NB4 (cell line): ENCODE measurements at regions not wholly inside any gene's neighbourhood (a gene's known extent, or its start where the extent isn't known, plus 50 kb on each side); places are given as distances from the start of the nearest gene placed in this dataset.
"Not testable (repeated sequence)": the region's sequence is repeated elsewhere in the genome, so short reads cannot be mapped to it uniquely, and the experiment has no call there.

ENCODE experiments used
- DNase-seq: peaks from one replicate; pipeline ENCODE4 v3.0.0; 2010; ENCODE audit warnings: low read depth
- H3K4me3 ChIP-seq: one replicate; pipeline ENCODE4 v1.5.1; 2011; ENCODE audit warnings: mild to moderate bottlenecking, low read depth, low read length, moderate library complexity
- MAX ChIP-seq: IDR thresholded peaks from 2 replicates; pipeline ENCODE4 v1.6.1; 2011; ENCODE audit warnings: low read depth, low read length
- MYC ChIP-seq: IDR thresholded peaks from 2 replicates; pipeline ENCODE4 v1.6.1; 2011; ENCODE audit warnings: low read depth, low read length
- POLR2A ChIP-seq: IDR thresholded peaks from 2 replicates; pipeline ENCODE4 v1.6.1; 2011; ENCODE audit warnings: mild to moderate bottlenecking; ENCODE audit not compliant: insufficient read length; ENCODE audit errors: extremely low read depth
- TF ChIP-seq, protein P1 (sequence below): IDR thresholded peaks from one replicate; pipeline ENCODE4 v1.5.1; 2012; ENCODE audit warnings: low read depth, low read length

- TF ChIP-seq MAX (no peak), MYC (no peak), POLR2A (no peak)
- TF ChIP-seq, protein P1, sequence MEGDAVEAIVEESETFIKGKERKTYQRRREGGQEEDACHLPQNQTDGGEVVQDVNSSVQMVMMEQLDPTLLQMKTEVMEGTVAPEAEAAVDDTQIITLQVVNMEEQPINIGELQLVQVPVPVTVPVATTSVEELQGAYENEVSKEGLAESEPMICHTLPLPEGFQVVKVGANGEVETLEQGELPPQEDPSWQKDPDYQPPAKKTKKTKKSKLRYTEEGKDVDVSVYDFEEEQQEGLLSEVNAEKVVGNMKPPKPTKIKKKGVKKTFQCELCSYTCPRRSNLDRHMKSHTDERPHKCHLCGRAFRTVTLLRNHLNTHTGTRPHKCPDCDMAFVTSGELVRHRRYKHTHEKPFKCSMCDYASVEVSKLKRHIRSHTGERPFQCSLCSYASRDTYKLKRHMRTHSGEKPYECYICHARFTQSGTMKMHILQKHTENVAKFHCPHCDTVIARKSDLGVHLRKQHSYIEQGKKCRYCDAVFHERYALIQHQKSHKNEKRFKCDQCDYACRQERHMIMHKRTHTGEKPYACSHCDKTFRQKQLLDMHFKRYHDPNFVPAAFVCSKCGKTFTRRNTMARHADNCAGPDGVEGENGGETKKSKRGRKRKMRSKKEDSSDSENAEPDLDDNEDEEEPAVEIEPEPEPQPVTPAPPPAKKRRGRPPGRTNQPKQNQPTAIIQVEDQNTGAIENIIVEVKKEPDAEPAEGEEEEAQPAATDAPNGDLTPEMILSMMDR, result no peak
- DNase-seq, result no peak
- H3K4me3 ChIP-seq, result no peak overlapping the region
Observed at GRCh38 chr1:96583903-96584302, 137.7 kb upstream of the PTBP2 start.

GRCh38 chr1:96587222-96587621, 134.4 kb upstream of the PTBP2 start:
- DNase-seq, result no peak
- H3K4me3 ChIP-seq, result no peak overlapping the region
- TF ChIP-seq, protein P1, result no peak
- TF ChIP-seq MYC (no peak), MAX (no peak), POLR2A (no peak)

GRCh38 chr1:96588416-96588995, 133.1 kb upstream of the PTBP2 start:
- TF ChIP-seq, protein P1, result no peak
- TF ChIP-seq MYC (no peak), POLR2A (no peak), MAX (no peak)
- no peak for DNase-seq
- no peak overlapping the region for H3K4me3 ChIP-seq

DNA sequence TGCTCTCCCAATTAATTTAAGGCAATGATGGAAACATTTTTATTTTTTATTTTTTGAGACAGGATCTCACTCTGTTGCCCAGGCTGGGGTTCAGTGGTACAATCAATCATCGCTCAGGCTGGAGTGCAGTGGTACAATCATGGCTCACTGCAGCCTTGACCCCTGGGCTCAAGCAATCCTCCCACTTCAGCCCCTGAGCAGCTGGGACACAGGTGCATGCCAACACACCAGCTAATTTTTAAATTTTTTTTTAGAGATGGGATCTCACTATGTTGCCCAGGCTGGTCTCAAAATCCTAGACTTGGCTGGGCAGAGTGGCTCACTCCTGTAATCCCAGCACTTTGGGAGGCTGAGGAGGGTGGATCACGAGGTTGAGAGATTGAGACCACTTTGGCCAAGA, 126.1 kb upstream of the PTBP2 start:
- not testable (repeated sequence) for DNase-seq, H3K4me3 ChIP-seq

- TF ChIP-seq MAX (0 out of 2 replicates have a peak, but pooled peaks have one; percentile 10), POLR2A (no peak), MYC (no peak)
- TF ChIP-seq, protein P1, result peak; percentile 80
- no peak overlapping the region for H3K4me3 ChIP-seq
- DNase-seq, result peak; percentile 66
Observed at GRCh38 chr1:96596226-96596922, 125.2 kb upstream of the PTBP2 start.

DNA sequence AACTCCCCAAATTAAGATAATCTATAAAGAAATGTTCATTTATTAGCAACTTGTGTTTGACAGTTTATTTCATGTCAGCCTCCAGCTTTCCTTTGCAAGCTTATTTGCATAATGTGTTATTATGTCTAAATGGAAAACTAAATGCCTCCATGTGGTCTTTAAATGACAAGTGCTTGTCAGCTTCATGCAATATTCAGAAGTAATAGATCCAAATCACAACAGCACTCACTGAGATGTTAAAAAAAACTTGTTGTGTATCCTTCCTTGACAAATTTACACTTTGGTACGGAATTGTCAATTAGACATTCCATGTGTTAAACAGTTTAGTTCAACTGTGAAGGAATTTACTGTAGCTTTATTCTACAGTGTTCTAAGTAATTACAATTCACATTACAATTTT, 124.4 kb upstream of the PTBP2 start:
- H3K4me3 ChIP-seq, result no peak overlapping the region
- DNase-seq, result no peak
- TF ChIP-seq, protein P1, result no peak
- no peak for TF ChIP-seq POLR2A
- no peak for TF ChIP-seq MAX
- no peak for TF ChIP-seq MYC
